Mesothelial cell of epicardium (in vitro differentiated cells): ENCODE measurements at regions not wholly inside any gene's neighbourhood (a gene's known extent, or its start where the extent isn't known, plus 50 kb on each side); places are given as distances from the start of the nearest gene placed in this dataset.

Source experiments
- DNase-seq, 2 experiments: peaks; one replicate each; pipeline ENCODE4 v3.0.0; 2021; ENCODE audit warnings: low spot score in 2 of 2; ENCODE audit not compliant: unreplicated experiment in 2 of 2
- H3K27ac Mint-ChIP-seq: 2 replicates; pipeline ENCODE4 v1.8.0; 2021; ENCODE audit warnings: mixed read lengths
- H3K27me3 Mint-ChIP-seq: 2 replicates; pipeline ENCODE4 v1.8.0; 2021; ENCODE audit warnings: low read depth, mixed read lengths
- H3K36me3 Mint-ChIP-seq: 2 replicates; pipeline ENCODE4 v1.8.0; 2021; ENCODE audit warnings: mixed read lengths
- H3K4me1 Mint-ChIP-seq: 2 replicates; pipeline ENCODE4 v1.8.0; 2021; ENCODE audit warnings: mixed read lengths
- H3K4me3 Mint-ChIP-seq: 2 replicates; pipeline ENCODE4 v1.8.0; 2021; ENCODE audit warnings: mild to moderate bottlenecking, moderate library complexity, mixed read lengths
- H3K9me3 Mint-ChIP-seq: 2 replicates; pipeline ENCODE4 v1.8.0; 2021; ENCODE audit warnings: mixed read lengths
- CTCF ChIP-seq: fragments of 200-600 bp; sonication (generic); IDR thresholded peaks from one replicate; pipeline ENCODE4 v1.5.0; 2021; ENCODE audit warnings: antibody characterized with exemption; ENCODE audit not compliant: unreplicated experiment

- Mint-ChIP-seq H3K27me3 (no peaks in the 10 kb centered on the region), H3K9me3 (peaks cover 6% of the 10 kb centered on the region), H3K36me3 (no peaks in the 10 kb centered on the region), H3K4me1 (peaks cover 5% of the 10 kb centered on the region), H3K27ac (no peak overlapping the region), H3K4me3 (no peak overlapping the region)
- DNase-seq: no peak
- TF ChIP-seq CTCF: no peak
Observed at GRCh38 chr13:84683448-84683847, 801.2 kb upstream of the SLITRK1 start.

GRCh38 chr13:84677836-84678235, 795.6 kb upstream of the SLITRK1 start:
- Mint-ChIP-seq H3K9me3 (no peaks in the 10 kb centered on the region), H3K4me3 (no peak overlapping the region), H3K4me1 (peaks cover 2% of the 10 kb centered on the region), H3K36me3 (no peaks in the 10 kb centered on the region), H3K27ac (no peak overlapping the region), H3K27me3 (no peaks in the 10 kb centered on the region)
- no peak for TF ChIP-seq CTCF
- no peak for DNase-seq

GRCh38 chr13:84672616-84673015, 790.3 kb upstream of the SLITRK1 start:
- Mint-ChIP-seq H3K27ac (no peak overlapping the region), H3K4me1 (peaks cover 4% of the 10 kb centered on the region), H3K4me3 (no peak overlapping the region), H3K27me3 (no peaks in the 10 kb centered on the region), H3K9me3 (no peaks in the 10 kb centered on the region), H3K36me3 (no peaks in the 10 kb centered on the region)
- DNase-seq: no peak
- no peak for TF ChIP-seq CTCF

GRCh38 chr13:84670245-84670644, 788.0 kb upstream of the SLITRK1 start:
- peaks cover 4% of the 10 kb centered on the region for H3K4me1 Mint-ChIP-seq
- H3K36me3 Mint-ChIP-seq: no peaks in the 10 kb centered on the region
- H3K27me3 Mint-ChIP-seq: peaks cover 3% of the 10 kb centered on the region
- no peaks in the 10 kb centered on the region for H3K9me3 Mint-ChIP-seq
- no peak for DNase-seq
- no peak overlapping the region for H3K4me3 Mint-ChIP-seq
- no peak for TF ChIP-seq CTCF
- no peak overlapping the region for H3K27ac Mint-ChIP-seq

GRCh38 chr13:84668637-84669036, 786.4 kb upstream of the SLITRK1 start:
- H3K9me3 Mint-ChIP-seq: no peaks in the 10 kb centered on the region
- peaks cover 6% of the 10 kb centered on the region for H3K27me3 Mint-ChIP-seq
- no peak for DNase-seq
- H3K27ac Mint-ChIP-seq: no peak overlapping the region
- no peak for TF ChIP-seq CTCF
- no peak overlapping the region for H3K4me3 Mint-ChIP-seq
- H3K36me3 Mint-ChIP-seq: no peaks in the 10 kb centered on the region
- H3K4me1 Mint-ChIP-seq: peaks cover 4% of the 10 kb centered on the region

GRCh38 chr13:84662491-84662890, 780.2 kb upstream of the SLITRK1 start:
- Mint-ChIP-seq H3K4me3 (no peak overlapping the region), H3K27ac (no peak overlapping the region), H3K36me3 (no peaks in the 10 kb centered on the region)

More at GRCh38 chr13:84662491-84662890, 780.2 kb upstream of the SLITRK1 start:
- no peaks in the 10 kb centered on the region for H3K4me1 Mint-ChIP-seq
- no peaks in the 10 kb centered on the region for H3K9me3 Mint-ChIP-seq
- TF ChIP-seq CTCF: no peak
- no peak for DNase-seq
- H3K27me3 Mint-ChIP-seq: peaks cover 6% of the 10 kb centered on the region
